Erythroblast (primary cell): ENCODE measurements at regions not wholly inside any gene's neighbourhood (a gene's known extent, or its start where the extent isn't known, plus 50 kb on each side); places are given as distances from the start of the nearest gene placed in this dataset.

Experiments
- GATA1 ChIP-seq: IDR thresholded peaks from 2 replicates; pipeline ENCODE4 v1.6.1; 2011; ENCODE audit warnings: low read depth, mild to moderate bottlenecking, control low read depth, low read length, moderate library complexity
- POLR2A ChIP-seq: IDR thresholded peaks from 2 replicates; pipeline ENCODE4 v1.6.1; 2011; ENCODE audit warnings: mild to moderate bottlenecking, low read length

DNA sequence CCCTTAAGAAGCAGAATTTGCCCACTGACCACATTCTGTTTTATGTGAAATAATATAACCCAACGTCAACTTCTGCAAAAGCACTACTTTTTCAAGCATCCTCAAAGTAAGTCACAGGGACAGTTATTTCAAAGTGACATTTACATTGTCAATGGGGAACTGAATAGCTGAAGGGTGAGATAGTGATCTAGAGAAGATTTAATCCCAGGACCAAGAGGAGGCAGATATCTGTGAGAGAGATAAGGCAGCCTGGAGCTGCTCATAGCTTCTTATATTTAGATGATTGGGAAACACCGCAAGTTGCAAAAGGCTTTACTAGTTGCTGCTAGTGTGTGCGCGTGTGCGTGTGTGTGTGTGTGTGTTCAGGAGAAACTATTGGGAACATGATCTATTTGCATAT is 210.4 kb upstream of the RFX3 start:
- TF ChIP-seq POLR2A = no peak
- TF ChIP-seq GATA1 = no peak
